ENCODE measurements at regions not wholly inside any gene's neighbourhood (a gene's known extent, or its start where the extent isn't known, plus 50 kb on each side); places are given as distances from the start of the nearest gene placed in this dataset.

DNA sequence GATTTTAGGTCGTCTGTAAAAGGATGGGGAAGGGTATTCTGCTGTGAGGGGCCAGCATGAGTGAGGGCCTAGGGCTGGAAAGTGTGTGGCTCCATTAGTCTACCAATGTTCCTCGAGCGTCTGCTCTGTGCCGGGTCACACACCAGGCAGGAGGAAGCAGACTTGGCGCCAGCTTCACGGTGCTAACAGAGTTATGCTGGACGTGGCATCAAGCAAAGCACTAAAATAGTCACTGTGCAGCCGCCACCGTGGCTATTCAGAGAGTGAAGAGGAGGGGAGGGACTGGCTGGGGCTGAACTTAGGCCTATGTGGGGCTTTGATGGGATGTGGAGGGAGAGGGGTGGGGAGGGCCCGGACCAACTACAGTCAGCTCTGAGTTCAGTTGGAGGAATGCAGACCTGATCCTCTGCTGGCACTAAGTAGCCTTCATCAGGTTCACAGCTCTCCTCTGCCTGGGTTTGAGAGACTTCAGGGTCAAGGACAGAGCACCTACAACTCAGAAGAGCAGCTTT is 83.9 kb upstream of the MSX1 start:
- DNase-seq, result no peak

GRCh38 chr4:4772534-4772933 is 86.9 kb upstream of the MSX1 start:
- no peak for DNase-seq

GRCh38 chr4:4771160-4771559 is 88.3 kb upstream of the MSX1 start:
- no peak for DNase-seq

DNA sequence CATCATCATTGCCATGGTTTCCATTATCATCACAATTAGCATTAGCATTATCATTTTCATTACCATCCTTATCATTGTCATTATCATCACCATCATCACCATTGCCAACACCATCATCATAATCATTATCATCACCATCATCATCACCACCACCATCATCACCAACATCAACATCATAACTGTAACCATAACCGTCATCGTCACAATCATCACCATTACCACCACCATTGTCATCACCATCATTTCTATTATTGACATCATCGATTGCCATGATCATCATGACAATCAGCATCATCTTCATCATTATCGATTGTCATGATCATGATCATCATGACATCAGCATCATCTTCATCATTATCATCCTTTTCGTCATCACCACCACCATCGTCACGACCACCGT is 88.9 kb upstream of the MSX1 start:
- DNase-seq, result no peak

GRCh38 chr4:4766564-4766963 is 92.9 kb upstream of the MSX1 start:
- DNase-seq, result no peak

- no peak for DNase-seq
These were observed 93.7 kb upstream of the MSX1 start for GRCh38 chr4:4765811-4766210.

DNA sequence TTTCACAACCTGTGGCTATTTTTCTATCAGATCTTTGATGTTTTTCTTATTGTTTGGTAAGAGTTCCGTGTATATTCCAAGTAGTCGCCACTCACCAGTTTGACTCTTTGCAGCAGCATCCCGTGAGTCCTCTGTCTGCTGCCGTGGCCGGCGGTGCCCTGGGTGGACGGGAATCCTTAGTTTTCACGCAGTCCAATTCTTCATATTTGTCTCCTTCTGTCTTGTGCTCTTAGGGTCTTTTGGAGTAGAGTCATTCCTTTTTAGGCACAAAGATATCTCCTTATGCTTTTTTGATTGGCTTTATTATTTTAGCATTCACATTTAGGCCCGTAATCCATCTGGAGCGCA is 94.9 kb upstream of the MSX1 start:
- DNase-seq, result no peak

GRCh38 chr4:4763822-4764557 is 95.5 kb upstream of the MSX1 start:
- DNase-seq, result no peak

GRCh38 chr4:4762909-4763821 is 96.3 kb upstream of the MSX1 start:
- DNase-seq, result no peak

DNA sequence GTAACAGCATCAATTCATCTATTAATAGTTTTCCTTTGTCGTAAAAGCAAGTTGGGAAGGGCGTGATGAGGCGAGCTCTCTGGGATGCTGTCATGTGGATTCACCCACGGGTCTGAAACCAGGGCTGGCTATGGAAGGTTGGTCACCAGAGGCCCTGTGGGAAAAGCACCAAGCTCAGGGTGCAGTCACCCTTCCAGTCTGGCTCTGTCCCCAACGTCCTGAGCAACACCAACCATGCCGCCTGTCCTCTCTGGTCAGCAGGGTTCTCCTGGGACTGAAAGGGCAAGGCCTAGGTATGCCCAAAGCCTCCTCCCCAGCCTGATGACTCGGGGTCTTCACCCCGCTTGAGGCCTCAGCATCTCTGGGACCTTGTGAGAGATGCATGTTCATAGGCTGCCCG is 97.2 kb upstream of the MSX1 start:
- DNase-seq, result no peak

DNA sequence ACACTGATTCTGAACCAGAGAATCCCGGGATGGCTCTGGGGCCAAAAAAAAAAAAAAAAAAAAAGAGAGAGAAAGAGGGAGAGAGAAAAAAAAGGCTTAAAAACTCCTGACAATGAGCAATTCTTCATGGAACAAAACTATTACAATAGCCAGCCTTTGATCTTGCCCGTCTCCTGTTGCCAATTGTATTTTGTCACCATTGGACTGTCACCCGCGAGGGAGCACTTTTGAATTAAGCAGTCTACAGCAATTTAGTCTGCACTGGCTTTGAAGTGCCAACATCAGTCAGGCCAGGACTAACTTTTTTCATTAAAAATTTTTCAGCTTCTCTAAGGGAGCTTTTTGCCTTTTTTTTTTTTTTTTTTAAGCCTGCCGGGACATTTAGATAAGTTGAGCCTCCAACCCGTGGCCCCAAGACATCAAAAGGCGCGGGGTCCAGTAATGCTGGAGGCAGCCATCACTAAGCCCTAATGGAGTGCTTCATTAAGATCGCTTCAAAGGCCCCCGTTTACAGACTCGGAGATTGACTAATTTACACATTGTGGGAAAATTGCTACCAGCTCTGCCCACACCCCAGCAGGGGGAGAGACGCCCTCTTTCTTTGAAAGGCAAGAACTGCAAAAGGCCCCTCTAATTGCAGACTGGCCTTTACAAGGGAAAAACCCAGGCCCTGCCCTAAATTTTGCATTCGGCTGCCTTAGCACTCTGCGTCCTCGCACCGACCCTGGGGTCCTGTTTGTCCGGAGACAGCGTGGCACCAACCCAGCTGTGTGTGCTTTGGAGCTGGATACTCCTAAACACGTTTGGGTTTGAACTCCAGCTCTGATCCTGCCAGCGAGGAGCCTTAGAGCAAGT is 98.1 kb upstream of the MSX1 start:
- peak in 16 of 58 donors; percentile 2 to 57 (median 21) for DNase-seq

- no peak for DNase-seq
These were observed 99.6 kb upstream of the MSX1 start for GRCh38 chr4:4759883-4760282.

DNA sequence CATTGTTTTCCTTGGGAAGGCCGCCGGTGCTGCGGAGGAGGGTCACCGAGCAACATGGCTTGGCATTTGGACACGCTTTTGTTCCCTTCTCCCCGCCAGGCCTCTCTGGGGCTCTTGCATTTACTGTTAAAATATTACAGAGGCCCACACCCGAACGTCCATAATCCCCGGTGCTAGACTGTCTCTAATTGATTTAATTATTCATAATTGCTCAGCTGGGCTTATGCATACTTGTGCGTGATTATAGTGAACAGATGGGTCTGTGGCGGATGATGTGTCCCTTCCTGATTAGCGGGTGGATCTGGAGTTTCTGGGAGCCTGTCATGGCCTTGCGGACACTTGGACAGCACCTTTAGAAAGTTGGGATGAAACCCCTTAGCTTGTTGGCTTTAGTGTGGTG is 100.2 kb upstream of the MSX1 start:
- DNase-seq, result no peak

DNA sequence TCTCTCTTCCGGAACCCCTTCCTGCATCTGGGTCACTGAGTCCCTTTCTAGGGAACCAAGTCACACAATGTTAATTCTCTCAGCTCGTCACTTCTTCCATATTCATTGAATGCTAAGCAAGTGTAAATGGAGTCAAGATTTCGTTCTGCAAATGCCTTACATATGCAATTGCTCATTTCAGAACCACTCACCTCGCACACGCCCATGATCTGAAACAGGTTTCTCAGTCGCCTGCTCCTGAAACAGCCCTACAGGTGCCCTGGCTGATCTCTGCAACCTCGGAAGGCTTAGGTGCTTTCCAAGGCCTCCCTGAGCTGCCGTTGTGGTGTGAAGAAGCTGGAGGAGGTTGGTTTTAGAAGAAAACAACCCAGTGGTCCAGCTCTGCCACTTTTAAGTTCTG is 100.8 kb upstream of the MSX1 start:
- DNase-seq, result no peak

DNA sequence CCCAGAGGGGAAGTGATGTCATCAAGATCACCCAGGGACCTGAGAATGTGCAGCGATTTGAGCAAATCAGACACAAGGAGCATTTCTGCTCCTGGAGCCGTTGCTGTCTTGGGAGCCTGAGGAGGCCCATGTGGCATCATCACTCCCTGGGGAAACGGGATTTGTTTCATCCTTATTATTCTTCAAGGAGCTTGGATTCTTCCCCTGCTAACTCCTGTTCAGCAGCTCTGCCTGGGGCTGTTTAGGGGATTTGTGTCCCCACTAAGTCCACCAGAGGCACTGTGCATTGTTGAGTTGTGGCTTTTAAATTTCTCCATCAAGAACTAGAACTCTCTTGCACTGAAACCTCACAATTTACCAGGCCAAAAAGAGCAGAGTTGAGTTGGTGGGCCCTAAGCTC is 104.2 kb upstream of the MSX1 start:
- DNase-seq, result no peak

- DNase-seq, result no peak
These were observed 104.8 kb upstream of the MSX1 start for GRCh38 chr4:4754641-4755040.

DNA sequence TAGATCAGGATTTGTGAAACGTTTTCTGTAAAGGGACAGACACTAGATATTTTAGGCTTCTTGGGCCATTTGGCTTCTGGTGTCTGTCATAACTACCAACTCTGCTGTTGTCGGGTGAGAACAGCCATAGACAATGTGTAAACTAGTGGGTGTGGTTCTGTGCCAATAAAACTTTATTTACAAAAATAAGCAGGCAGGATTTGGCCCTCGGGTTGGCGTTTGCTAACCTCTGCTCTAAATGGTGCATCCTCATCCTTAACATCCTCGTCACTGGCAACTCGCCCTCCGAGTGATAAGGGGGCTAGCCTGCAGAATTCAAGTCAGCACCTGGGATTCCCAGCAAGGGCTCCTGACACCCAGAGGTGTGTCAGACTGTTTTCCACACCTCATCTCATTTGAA is 105.8 kb upstream of the MSX1 start:
- DNase-seq, result no peak

DNA sequence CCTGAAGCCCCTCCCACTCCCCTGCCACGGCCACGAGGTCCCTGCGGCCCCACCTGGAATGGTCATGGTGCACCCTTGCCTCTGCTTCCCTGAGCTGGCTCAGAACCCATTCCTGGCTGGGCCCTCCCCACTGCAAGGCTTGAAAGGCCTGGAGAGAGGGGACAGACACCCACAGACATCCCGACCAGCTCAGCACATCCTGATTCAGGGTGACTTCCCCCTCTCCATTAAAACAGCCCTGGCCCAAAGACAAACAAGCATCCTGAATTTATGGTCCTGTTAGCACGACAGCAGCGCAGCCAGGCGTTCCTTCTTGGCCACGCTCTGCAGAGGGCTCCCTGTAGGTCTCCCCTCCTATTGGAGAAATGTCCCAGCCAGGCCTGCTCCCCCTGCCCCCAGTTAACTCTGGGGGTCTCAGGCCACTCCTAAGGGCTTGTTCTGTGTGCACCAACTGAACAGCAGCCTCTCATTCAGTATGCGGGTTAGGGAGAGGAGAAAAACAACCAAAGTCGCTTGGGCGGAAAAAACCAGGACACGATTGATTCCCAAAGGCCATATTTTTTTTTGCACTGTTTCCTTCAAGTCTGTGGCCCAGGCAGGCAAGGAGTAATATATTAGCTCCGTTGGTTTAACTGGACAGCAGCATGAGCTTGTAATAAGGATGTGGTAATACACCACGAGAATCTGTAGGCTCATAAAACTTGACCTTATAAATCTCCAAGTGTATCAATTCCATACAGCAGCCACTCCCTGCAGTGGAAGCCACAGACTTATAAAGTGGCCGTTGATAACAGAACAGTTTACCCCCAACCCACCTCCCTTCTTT is 106.7 kb upstream of the MSX1 start:
- no peak for DNase-seq

DNA sequence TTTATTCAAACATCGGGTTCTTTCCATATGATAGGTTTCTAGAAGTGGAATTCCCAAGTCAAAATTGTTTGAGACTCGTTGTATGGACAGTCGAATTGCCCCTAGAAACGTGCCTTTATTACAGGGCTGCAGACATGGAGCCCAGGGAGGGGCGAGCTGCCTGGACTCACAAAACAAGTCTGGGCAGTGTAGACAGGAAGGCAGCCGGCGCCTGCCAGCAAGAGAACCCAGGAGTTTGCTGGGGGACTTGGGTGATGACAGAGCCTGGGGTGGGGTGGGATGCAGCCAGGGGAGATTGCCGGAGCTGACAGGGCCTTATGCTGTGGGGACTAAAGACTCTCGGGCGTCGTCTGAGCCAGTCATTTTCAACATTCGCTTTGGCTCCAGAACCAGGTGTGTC is 107.4 kb upstream of the MSX1 start:
- no peak for DNase-seq

DNA sequence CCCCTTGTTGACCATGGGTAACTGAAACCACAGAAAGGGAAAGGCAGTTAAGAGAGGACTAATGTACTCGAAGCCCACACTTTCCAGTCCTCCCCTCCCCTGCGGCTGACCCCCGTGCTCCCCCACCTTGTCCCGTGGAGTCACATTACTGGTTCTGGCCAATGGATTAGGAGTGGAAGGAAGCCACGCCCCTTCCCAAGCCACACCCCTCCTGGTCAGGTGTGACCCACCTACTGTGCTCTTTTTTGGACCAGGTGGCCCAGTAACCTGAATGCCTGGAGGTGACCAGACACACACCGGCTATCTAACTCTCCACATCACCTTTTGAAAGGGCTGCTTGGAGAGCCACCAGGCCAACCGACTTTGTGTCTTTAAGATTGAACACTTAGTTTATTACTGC is 109.3 kb upstream of the MSX1 start:
- DNase-seq, result no peak

DNA sequence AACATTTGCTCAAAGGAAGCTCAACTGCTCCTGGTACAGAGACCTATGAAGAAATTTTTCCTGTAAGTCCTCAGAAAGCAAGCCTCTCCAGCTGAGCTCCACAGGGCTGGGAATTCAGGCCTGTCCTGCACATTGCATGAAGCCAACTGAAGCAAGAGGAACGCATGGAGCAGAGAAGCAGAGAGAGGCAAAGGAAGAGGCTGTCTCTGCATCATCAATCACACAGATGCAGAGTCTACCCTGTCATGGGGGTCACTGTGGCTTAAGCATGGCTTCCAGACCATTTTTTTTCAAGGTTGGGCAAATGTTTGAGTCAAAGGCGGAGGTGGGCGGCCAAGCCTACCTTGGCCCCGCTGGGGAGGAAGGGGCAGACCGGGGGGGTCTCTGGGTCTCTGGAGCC is 110.3 kb upstream of the MSX1 start:
- no peak for DNase-seq

Measured in anterior cingulate cortex (tissue), 58 donors.